Stimulated activated CD8-positive, alpha-beta memory T cell treated with anti-CD3 and anti-CD28 coated beads, Interleukin-4, amount 100 ng/mL, for 24 hours (primary cell): ENCODE measurements at regions not wholly inside any gene's neighbourhood (a gene's known extent, or its start where the extent isn't known, plus 50 kb on each side); places are given as distances from the start of the nearest gene placed in this dataset.

Experiments
- DNase-seq: peaks from one replicate; pipeline ENCODE4 v3.0.0-alpha.2; 2020; ENCODE audit warnings: low read depth

- DNase-seq = no peak
Observed at GRCh38 chr3:117557464-117558090, 848.0 kb downstream of the TUSC7 start.

DNA sequence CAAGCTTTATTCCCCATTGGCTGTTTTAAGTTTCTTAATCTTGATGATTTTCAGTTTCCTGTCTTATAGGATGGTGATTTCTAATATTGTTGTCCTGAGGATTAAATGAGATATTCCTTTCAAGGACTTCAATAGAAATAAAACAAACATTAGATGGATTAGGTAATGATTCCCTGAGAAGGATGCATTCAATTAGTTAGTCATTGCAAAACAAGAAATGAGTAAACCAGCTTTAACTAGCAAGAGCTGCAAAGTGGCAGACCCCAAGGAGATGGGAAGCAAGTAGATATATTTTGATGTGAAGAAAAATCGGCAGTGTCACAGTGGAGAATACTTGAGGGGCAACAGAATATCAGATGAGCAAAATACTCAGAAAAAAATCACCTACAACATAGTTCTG is 849.1 kb downstream of the TUSC7 start:
- DNase-seq = no peak

DNA sequence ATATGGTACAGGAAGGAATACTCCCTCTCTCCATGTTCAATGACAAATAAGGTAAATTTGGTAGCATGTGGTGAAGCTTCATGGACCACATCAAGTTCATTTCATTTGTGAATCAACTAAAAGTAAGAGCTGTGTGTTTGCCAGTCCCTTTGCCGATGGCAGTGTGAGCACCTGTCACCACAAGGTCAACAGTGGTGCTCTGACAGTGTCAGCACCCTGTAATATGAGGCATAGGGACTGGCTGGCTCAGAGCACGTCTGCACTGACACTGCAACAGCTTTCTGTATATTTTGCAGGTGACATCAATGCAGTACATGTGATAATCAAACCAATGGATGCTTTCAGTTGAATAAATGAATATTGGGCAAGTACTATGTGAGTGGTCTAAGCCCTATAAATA is 852.4 kb downstream of the TUSC7 start:
- DNase-seq = no peak

DNA sequence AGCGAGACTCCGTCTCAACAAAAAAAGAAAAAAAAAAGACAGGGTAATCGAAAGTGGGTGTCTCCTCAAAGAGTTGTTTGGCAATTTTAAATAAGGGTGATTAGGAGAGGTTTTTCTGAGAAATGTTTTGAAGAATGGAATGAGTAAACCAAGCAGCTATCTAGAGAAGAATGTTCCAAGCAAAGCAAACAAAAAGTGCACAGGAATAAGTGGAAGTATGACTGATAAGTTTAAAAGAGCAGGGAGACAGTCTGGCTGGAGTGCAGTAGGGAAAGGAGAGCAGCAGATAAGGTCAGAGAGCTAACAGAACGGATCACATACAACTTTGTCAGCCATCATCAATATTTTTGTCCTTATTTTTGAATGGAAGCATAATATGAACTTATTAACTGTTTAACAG is 853.5 kb downstream of the TUSC7 start:
- DNase-seq = no peak

DNA sequence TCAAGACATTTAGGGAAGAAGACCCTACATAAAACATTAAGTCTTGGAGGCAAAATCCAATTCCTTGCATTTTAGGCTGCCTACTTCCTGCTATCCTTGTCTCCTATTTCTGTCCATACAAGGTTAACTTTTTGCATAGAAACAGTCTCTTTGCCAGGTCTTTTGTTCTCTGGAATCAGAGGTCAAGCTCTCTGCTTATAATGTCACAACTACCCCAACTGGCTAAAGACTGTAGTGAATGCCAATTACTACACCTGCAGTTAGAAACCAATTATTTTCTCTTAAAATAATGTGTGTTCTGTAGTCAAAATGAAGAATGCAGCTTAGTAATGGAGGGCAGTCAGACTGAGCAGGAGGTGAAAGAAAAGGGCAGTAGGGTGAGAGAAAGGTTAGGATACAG is 856.2 kb downstream of the TUSC7 start:
- DNase-seq = no peak

- no peak for DNase-seq
Observed at GRCh38 chr3:117566926-117567325, 857.3 kb downstream of the TUSC7 start.

GRCh38 chr3:117567382-117567781 is 857.8 kb downstream of the TUSC7 start:
- no peak for DNase-seq

- no peak for DNase-seq
Observed at GRCh38 chr3:117567906-117568305, 858.3 kb downstream of the TUSC7 start.

GRCh38 chr3:117572786-117573185 is 863.2 kb downstream of the TUSC7 start:
- DNase-seq = no peak

DNA sequence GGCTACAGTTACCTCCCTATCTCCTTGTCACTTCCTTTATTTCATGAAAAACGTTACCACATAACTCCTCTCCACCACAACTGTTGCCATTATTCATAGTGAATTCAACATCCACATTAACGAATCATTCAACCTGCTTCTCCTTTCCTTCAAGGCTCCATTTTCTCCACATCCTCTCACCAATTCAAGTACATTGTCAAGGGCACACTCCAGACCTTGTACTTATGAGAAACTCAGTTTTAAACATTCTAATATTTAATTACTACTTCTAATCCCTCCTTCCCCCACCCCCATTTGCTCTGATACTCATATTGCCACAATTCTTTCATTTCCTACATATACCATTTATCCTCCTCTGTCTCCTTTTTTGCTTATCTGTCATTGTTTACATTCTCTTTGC is 871.2 kb downstream of the TUSC7 start:
- no peak for DNase-seq

DNA sequence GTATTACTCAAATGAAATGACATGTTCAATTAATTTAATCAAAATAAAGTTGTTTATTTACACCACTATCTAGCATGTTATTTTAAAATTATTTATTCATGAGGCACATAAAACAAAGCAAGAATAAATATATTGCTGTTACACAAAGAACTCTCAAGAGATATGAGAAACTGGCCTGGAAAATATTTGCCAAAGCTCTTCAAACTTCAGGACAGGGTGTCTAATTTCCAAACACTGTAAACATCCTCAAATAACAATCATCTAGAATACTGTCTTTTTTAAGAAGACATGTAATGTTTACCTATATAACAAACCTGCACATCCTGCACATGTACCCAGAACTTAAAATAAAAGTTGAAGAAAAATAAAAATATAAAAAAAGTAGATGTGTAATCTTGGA is 876.6 kb downstream of the TUSC7 start:
- no peak for DNase-seq

DNA sequence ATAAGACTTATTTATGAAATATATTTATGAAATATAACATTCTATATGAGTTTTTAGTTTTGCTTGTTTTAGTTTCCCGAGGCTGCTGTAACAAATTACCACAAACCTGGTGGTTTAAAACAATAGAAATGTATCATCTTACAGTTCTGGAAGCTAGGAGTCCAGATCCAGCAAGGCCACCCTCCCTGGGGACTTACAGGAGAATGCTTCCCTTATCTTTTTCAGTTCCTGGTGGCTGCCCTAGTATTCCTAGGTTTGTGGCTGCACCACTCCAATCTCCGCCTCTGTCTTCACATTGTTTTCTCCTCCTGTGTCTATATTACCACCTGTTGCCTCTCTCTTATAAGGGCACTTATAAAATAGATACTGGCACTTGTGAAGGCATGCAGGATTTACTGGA is 877.8 kb downstream of the TUSC7 start:
- no peak for DNase-seq

GRCh38 chr3:117589454-117589853 is 879.9 kb downstream of the TUSC7 start:
- DNase-seq = no peak

GRCh38 chr3:117595615-117596014 is 886.0 kb downstream of the TUSC7 start:
- no peak for DNase-seq

- no peak for DNase-seq
Observed at GRCh38 chr3:117596503-117596902, 886.9 kb downstream of the TUSC7 start.

GRCh38 chr3:117597865-117598264 is 888.3 kb downstream of the TUSC7 start:
- no peak for DNase-seq

- DNase-seq = no peak
Observed at GRCh38 chr3:117600112-117600511, 890.5 kb downstream of the TUSC7 start.

DNA sequence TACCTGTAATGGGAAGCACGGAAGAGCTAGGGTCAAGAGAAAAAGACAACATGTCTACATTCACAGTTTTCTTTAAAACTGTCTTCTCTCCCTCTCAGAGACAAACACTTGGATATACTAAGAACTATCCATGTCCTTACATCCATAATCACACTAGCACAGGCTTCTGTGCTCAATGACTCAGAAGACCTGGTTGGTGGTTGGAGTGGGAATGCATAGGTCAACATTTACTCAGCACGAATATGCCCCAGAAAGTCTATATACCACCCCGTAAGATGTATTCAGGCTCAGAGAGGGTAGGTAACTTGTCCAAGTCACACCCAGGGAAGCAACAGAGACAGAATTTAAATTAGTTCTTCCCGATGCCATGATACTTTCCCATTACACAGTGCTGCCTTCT is 891.1 kb downstream of the TUSC7 start:
- no peak for DNase-seq

DNA sequence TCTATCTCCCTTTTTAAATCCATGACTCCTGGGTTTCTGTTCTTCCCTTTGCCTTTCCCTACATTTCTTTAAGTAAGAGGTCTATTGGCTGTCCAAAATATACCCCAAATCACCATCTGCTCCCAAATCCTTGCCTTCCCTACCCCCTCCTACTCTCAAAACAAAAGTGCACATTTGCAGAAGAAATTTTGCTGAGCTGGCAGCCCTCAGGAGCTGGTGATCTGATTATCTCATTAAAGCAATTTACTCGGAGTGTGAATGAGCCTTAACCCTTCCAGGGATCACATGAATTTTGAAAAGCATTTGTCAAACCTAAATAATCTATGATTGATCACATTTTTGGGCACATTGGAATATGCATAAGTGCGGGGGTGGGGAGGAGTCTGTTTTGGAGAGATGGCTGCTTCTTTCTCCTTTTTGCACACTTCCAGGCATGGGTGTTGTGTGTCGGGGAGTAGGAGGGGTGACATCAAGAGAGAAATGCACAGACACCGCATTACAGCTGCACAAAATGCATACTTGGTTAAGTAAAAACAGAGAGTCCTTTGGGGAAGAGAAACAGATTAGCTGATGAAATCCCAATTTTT is 892.6 kb downstream of the TUSC7 start:
- no peak for DNase-seq

GRCh38 chr3:117603097-117603496 is 893.5 kb downstream of the TUSC7 start:
- no peak for DNase-seq

DNA sequence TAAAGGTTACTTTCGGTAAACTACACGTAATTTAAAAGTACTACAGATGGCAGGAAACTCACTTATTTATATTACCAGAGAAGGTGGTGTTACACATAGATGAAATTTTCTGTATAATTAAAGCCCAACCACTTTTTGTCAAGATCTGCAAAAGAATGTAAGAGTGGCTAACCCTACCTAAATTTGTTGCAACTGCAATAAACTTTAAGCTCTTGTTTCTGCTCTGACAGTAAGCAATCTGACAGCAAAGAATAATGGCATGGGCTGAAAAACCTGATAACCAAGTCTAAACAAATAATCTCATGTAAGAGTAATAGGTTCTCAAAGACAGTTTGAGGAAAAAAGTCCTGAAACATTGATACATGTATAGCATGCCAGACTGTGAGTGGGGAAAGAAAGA is 897.3 kb downstream of the TUSC7 start:
- no peak for DNase-seq

DNA sequence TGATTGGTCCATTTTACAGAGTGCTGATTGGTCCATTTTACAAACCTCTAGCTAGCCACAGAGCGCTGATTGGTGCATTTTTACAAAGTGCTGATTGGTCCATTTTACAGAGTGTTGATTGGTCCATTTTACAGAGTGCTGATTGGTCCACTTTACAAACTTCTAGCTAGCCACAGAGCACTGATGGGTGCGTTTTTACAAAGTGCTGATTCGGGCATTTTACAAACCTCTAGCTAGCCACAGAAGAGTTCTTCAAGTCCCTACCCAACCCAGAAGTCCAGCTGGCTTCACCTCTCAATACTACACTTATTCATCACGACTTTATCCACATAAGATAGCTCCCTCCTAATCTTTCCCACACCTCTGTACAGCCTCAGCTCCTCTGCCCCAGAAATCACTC is 899.8 kb downstream of the TUSC7 start:
- no peak for DNase-seq

DNA sequence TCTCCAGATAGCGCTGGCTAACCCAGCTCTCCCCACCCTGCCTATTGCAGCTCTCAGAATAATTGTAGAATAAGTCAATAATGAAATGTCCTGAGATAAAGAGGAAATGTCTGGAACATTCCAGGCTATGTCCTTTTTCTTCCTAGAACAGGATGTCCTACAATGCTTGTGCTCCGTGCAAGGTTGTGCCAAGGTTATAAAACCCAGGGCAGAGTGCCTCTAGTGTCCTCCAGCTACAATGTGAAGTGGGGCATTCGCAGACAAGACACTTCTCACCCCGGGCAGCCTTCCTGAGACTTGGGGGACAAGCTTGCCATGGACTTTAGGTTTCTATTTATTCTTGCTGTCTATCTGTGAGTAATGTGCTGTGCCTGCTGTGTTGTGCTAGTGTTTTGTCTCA is 900.6 kb downstream of the TUSC7 start:
- DNase-seq = no peak

- no peak for DNase-seq
Observed at GRCh38 chr3:117611211-117611610, 901.6 kb downstream of the TUSC7 start.
